GM18505 (cell line): ENCODE measurements at regions not wholly inside any gene's neighbourhood (a gene's known extent, or its start where the extent isn't known, plus 50 kb on each side); places are given as distances from the start of the nearest gene placed in this dataset.
"Not testable (repeated sequence)": the region's sequence is repeated elsewhere in the genome, so short reads cannot be mapped to it uniquely, and the experiment has no call there.

ENCODE experiments used
- ATAC-seq: cut with Tn5 transposase; IDR thresholded peaks from one replicate; pipeline ENCODE4 v1.9.1; 2021; ENCODE audit not compliant: unreplicated experiment
- POLR2A ChIP-seq: IDR thresholded peaks from 4 replicates; pipeline ENCODE4 v1.6.1; 2011; ENCODE audit warnings: borderline replicate concordance; ENCODE audit not compliant: insufficient read depth, insufficient read length; ENCODE audit errors: extremely low read depth

DNA sequence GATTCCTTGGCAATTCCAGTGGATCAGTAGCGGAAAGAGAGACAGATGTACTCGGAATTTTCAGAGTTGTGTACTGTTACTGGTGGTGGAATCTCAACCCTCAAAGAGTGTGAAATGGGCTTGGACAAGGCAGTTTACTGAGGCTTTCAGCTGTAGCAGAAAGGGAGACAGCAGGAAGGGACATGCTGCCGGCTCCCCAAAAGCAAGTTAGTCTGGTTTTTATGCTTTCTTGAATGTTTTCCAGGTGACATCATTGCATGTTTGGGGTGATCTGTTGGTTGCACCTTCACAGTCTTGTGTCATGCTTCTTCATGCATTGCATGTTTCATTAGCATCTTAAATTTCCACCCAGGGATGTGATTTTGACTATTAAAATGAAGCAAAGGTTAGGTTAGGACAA is 1282.2 kb downstream of the ADGRL3 start:
- no peak for ATAC-seq
- TF ChIP-seq POLR2A = no peak

DNA sequence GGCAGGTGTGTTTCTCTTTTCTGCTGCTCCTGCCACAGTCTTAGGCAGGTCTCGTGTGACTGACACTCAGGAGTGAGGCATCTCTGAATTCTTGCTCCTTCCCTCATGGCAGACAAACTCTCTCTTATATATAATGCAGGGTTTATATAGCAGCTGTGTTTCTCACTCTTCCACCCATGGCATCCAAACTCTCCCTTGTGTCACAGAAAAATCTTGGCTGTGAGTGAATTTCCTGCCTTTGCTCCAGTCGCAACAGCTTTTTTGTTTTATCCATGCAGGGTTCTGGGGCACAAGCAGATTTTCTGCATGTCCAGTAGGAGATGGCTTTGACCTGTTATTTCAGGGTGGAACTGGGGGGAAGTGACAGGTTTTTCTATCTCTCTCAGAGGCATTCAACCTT is 1275.5 kb downstream of the ADGRL3 start:
- TF ChIP-seq POLR2A = no peak
- no peak for ATAC-seq

DNA sequence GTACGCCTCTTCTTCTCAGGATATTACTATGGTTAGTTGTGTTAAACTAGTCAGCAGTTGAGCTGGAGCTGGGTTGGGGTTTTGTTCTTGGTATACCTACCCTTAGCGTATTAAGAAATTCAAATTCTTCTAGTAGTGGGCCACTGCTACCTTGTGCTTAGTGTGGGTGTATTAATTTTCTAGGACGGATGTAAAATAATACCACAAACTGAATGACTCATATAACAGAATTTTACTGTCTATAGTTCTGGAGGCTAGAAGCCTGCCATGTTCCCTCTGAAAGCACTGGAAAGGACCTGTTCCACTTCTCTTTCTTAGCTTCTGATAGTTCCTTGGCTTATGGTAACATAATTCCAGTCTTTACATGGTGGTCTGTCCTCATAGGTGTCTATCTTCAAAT is 1274.7 kb downstream of the ADGRL3 start:
- no peak for ATAC-seq
- no peak for TF ChIP-seq POLR2A

DNA sequence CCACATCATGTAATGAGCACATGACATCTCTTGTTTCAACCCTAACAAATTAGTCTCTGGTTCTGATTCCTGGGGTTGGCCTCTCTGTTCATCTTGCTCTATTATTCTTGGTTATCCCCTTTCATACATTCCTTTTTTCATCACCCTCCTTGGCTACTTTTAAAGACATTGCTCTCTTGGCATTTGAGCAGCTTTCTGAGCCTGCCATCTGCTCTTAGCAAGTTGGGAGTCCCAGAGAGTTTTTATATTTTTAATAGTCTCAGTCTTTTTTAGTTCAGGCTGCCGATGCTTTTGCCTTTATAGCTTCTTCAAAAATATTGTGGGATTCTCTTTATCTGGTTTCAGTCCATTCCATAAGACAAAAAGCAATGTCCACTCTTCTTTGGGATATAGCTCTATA is 1270.9 kb downstream of the ADGRL3 start:
- no peak for ATAC-seq

DNA sequence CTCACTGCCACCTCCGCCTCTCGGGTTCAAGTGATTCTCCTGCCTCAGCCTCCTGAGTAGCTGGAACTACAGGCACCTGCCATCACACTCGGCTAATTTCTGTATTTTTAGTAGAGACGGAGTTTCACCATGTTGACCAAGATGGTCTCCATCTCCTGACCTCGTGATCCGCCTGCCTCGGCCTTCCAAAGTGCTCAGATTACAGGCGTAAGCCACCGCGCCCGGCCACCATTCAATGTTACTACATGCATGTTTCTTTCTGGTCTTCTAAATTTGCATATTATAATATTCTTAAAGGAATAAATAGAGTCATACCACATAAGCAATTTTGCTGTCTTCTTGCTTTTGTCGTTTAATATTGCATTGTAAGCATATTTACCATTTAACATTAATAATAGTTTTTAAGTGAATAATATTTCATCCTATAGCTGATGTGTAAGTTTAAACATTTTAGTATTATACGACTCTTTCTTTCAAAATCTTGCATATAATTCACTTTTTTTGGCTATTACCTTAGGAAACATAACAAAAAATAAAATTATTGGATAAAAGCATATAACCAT is 1270.4 kb downstream of the ADGRL3 start:
- TF ChIP-seq POLR2A = no peak

More for the DNA sequence above, 1270.9 kb downstream of the ADGRL3 start:
- TF ChIP-seq POLR2A = no peak

DNA sequence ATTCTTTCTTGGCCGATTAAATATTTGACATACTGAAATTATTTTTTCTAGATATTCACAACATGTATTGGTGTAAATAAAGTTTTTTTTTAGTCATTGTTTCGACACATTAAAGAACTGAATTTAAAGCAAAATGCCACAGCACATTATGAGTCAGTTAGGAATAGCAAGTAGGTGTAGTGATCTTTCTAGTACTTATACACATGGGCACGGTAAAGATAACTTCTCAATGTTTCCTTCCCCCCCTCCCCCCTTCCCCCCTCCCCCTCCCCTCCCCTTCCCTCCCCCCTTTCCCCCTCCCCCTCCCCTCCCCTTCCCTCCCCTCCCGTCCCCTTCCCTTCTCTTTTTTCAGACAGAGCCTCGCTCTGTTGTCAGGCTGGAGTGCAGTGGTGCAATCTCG is 1269.9 kb downstream of the ADGRL3 start:
- TF ChIP-seq POLR2A = no peak
- ATAC-seq = no peak

More for the DNA sequence above, 1270.4 kb downstream of the ADGRL3 start:
- no peak for ATAC-seq

DNA sequence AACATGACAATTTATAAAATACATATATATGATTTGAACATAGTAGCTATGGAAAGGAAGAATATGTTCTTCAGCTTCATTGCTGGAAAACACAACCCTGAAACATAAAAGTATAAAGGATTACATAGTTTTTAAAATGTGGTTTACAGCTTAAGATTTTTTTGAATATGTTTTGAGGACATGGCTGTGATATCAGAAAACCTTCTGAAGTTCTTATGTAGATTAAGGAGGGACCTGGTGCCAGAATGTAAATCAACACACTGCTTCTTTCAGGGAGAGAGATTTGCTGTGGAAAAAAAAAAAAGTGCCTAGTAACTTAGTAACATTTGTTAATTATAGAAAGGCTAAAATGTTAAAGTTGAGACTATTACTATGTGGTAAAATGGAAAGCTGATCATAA is 1261.8 kb downstream of the ADGRL3 start:
- no peak for TF ChIP-seq POLR2A
- ATAC-seq = no peak

DNA sequence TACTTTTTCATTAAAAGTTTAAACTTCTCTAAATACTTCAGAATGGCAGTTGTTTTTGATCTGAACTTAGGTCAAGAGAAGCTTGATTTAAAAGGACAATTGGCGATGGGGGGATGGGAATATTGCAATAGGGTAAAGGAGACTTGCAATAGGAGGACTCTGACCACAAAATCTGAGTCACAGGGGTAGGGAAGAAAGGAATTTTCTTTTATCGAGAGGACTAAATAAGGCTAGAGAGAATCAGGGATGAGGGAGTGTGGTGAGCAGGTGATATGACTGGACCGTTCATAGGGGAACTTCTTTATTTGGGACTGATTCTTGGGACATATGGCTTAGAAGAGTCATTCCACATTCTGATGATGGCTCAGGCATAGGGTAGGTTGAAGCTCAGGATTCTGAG is 1260.2 kb downstream of the ADGRL3 start:
- no peak for ATAC-seq
- no peak for TF ChIP-seq POLR2A

DNA sequence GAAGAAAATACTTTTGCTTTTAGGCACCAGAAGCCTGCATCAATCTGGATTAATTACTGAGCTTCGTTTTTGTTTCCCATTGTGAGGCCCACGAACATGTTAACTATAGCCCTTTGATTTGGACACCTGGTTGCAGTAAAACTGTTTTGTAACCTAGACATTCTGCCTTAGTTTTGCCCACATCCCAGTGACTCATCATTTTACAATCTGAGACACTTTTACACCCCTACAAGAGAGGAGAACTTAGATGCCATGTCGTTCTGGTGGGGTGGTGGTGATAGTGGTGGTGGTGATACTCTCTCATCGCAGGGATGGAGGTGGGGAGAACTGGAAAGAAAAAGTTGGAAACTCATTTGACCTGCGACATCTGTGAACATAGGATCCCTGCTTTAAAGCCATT is 1257.2 kb downstream of the ADGRL3 start:
- no peak for ATAC-seq

DNA sequence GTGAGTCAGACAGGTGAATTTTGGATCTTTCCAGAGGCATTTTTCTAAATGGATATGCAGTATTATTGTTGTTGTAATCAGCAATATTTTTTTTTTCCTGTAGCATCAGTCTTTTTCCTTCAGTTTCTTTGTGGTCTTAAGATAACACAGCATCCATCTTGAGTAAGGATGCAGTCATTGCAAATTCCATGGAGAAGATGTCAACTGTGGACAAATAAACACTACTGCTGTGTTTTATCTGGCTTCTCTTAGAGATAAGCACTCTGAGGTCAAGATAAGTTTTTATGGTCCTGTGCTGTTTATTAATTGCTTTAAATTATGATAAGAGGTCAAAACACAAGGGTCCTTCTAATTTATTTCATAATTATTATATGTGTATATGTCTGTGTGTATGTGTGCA is 1255.7 kb downstream of the ADGRL3 start:
- no peak for ATAC-seq
- no peak for TF ChIP-seq POLR2A

More for the DNA sequence above, 1257.2 kb downstream of the ADGRL3 start:
- no peak for TF ChIP-seq POLR2A

DNA sequence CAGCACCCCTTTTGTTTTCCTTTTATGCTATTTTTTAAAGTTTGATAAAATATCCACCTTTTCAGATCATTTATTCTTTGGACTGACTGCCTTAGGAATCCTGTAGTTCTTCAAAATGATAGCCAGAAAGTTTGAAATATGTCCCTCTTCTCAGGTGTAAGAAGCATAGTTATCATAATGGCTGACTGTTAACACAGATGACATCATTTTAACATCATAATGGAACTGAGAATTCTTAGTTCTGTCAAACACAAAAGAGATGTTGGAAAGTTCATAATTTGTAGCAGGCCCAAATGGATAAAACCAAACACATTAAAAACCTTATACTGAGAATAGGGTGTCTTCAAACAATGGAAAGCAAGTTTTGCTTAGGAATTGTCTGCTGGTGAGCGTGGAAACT is 1254.4 kb downstream of the ADGRL3 start:
- ATAC-seq = no peak
- no peak for TF ChIP-seq POLR2A

DNA sequence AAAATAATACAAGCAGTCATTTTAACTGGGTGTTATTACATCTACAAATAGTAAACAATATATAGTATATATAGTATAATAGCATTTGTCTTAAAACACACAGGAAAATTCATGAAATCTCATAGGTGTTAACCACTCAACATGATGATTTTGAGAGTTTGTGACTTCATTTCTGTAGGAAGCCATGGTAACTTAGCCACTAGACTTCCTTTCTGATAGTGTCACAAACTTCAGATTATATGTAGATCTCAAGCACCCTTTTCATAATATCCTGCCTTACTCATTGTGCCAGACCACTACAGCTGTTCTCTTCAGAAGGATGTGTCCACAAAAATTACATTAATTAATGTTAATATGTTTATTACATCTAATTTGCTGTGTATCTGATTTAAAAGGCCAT is 1250.6 kb downstream of the ADGRL3 start:
- no peak for ATAC-seq

DNA sequence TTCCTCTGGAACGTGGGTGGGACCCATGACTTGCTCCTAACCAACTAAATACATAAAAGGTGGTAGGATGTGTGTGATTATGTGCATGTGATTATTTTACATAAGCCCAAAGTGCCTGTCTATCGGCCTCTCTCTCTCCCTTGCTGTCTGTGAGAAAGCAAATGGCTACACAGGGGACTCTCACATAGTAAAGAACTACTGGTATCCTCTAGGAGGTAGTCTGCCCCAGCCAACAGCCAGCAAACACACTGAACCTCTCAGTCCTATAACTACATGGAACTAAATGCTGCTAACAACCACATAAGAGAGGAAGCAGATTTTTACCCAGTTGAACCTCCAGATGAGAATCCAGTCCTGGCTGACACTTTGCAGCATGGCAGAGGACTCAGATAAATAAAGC is 1249.4 kb downstream of the ADGRL3 start:
- no peak for TF ChIP-seq POLR2A
- no peak for ATAC-seq

More for the DNA sequence above, 1250.6 kb downstream of the ADGRL3 start:
- TF ChIP-seq POLR2A = no peak

DNA sequence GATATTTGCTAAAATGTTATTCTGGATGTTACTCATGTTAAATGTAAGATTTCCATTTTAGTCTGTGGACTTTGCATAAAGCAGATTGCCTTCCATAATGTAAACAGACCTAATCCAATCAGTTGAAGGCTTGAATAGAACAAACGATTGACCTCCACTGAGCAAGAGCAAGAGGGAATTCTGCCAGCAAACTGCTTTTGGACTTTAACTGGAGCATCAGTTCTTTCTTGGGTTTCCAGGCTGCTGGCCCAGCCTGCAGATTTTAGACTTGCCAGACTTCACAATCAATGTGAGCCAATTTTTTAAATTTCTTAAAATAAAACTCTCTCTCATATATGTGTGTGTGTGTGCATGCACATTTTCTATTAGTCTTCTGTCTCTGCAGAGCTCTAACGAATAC is 1248.8 kb downstream of the ADGRL3 start:
- no peak for ATAC-seq

DNA sequence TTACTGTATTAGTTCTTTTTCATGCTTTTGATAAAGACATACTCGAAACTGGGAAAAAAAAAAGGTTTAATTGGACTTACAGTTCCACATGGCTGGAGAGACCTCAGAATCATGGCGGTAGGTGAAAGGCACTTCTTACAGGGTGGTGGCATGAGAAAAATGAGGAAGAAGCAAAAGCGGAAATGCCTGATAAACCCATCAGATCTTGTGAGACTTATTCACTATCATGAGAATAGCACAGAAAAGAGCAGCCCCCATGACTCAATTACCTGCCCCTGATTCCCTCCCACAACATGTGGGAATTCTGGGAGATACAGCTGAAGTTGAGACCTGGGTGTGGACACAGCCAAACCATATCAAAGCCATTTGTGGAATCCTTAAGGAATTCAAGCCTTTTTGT is 1238.9 kb downstream of the ADGRL3 start:
- no peak for ATAC-seq
- TF ChIP-seq POLR2A = no peak

More for the DNA sequence above, 1248.8 kb downstream of the ADGRL3 start:
- no peak for TF ChIP-seq POLR2A

DNA sequence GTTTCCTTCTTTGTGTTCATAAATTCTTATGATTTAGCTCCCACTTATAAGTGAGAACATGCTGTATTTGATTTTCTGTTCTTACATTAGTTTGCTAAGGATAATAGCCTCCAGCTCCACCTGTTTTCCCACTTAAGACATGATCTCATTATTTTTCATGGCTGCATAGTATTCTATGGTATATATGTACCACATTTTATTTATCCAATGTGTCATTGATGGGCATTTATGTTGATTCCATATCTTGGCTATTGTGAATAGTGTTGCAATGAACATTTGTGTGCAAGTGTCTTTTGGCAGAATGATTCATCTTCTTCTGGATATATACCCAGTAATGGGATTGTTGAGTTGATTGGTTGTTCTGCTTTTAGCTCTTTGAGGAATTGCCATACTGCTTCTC is 1234.8 kb downstream of the ADGRL3 start:
- no peak for TF ChIP-seq POLR2A
- no peak for ATAC-seq

DNA sequence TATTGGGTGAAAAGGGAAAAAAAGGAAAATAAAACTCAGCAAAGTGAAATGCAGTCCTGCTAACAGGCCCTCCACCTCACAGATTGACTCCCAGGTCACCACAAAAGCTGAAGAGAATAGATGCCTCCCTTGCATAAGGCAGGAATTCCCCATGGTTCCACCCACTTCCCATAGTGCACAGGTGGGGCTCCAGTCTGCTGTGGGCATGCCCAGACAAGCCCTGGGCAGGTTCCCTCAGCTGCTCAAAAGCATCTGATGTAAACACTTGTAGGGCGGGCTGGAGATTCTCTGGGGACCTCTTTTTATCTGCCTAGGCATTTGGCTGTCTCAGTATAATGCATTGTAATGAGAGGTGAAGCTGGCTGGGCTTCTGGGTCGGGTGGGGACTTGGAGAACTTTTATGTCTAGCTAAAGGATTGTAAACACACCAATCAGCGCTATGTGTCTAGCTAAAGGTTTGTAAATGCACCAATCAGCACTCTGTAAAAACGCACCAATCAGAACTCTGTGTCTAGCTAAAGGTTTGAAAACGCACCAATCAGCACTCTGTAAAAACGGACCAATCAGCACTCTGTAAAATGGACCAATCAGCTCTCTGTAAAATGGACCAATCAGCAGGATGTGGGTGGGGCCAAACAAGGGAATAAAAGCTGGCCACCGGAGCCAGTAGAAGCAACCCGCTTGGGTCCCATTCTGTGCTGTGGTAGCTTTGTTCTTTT is 1231.5 kb downstream of the ADGRL3 start:
- not testable (repeated sequence) for ATAC-seq
